HCT116 (cell line): ENCODE measurements at regions not wholly inside any gene's neighbourhood (a gene's known extent, or its start where the extent isn't known, plus 50 kb on each side); places are given as distances from the start of the nearest gene placed in this dataset.

Source experiments
- ATAC-seq: fragments of 200-7000 bp; cut with Tn5 transposase; 2 replicates; pipeline ENCODE4 v1.9.1; 2020; ENCODE audit warnings: mild to moderate bottlenecking, moderate library complexity
- BruUV-seq: library from RNA; stranded (reverse); fragments of 400-500 nt; replicated peaks from 2 replicates; lab custom pipeline; 2021; lab: Mats Ljungman, UMichigan
- CTCF ChIA-PET: fragments of 300-600 bp; sonication (Branson Sonifier 250); formaldehyde crosslinking; loops from one replicate; lab custom pipeline; 2021; ENCODE audit warnings: antibody characterized with exemption; lab: Charles Lee
- POLR2A ChIA-PET: fragments of 300-600, 350-600 bp; sonication (Branson Sonifier 250); formaldehyde crosslinking; loops from one replicate; lab custom pipeline; 2021; ENCODE audit warnings: antibody characterized with exemption; lab: Charles Lee
- RAD21 ChIA-PET, 2 experiments: fragments of 300-600 bp; sonication (Branson Sonifier 250); formaldehyde crosslinking; loops; one replicate each; lab custom pipeline; 2023; ENCODE audit warnings: low total read pairs in 2 of 2; ENCODE audit not compliant: uncharacterized antibody in 2 of 2, unreplicated experiment in 2 of 2, low non-redundant PET in 1 of 2; lab: Charles Lee
- DNase-seq: peaks from one replicate; pipeline ENCODE4 v3.0.0-alpha.2; 2010; ENCODE audit warnings: low read depth, low spot score
- H2AFZ ChIP-seq: fragments of 200-600 bp; shearing (Covaris generic), sonication (generic); 2 replicates; pipeline ENCODE4 v1.6.1; 2017; ENCODE audit warnings: low read depth, mixed run types, mixed read lengths, antibody characterized with exemption, low read length; ENCODE audit not compliant: poor library complexity, severe bottlenecking
- H3K27ac ChIP-seq: 2 replicates; pipeline ENCODE4 v1.5.1; 2012; ENCODE audit warnings: low read depth, low read length
- H3K27me3 ChIP-seq: fragments of 200-600 bp; sonication (generic); 2 replicates; pipeline ENCODE4 v1.6.1; 2016; ENCODE audit warnings: mixed run types, low read length, mixed read lengths; ENCODE audit not compliant: insufficient read depth
- H3K36me3 ChIP-seq, 2 experiments: fragments of 200-500 bp in 1 of 2; fragments of 200-600 bp in 1 of 2; sonication (Bioruptor generic) in 1 of 2; sonication (generic) in 1 of 2; 2 replicates each; pipeline versions ENCODE4 v1.5.1 to v1.6.1; 2014 to 2016; ENCODE audit warnings: low read length in 2 of 2, inconsistent platforms in 1 of 2, mixed read lengths in 1 of 2, mixed run types in 1 of 2; ENCODE audit not compliant: insufficient read depth in 2 of 2, control insufficient read depth in 1 of 2
- H3K4me1 ChIP-seq, 2 experiments: fragments of 200-600 bp in 1 of 2; sonication (generic) in 1 of 2; 2 replicates each; pipeline versions ENCODE4 v1.5.1 to v1.6.1; 2012 to 2017; ENCODE audit warnings: low read length in 2 of 2, inconsistent platforms in 1 of 2, mild to moderate bottlenecking in 1 of 2, mixed read lengths in 1 of 2, mixed run types in 1 of 2, moderate library complexity in 1 of 2; ENCODE audit not compliant: insufficient read depth in 2 of 2, control insufficient read depth in 1 of 2
- H3K4me2 ChIP-seq: fragments of 200-600 bp; sonication (generic); 2 replicates; pipeline ENCODE4 v1.6.1; 2017; ENCODE audit warnings: mixed run types, low read length, mixed read lengths
- H3K4me3 ChIP-seq, 2 experiments: fragments of 200-600 bp in 1 of 2; sonication (generic) in 1 of 2; replicated peaks in 1 of 2; 2 replicates each; pipeline ENCODE4 v1.5.1; 2011 to 2016; ENCODE audit warnings: low read length in 2 of 2, control low read depth in 1 of 2, low read depth in 1 of 2, mild to moderate bottlenecking in 1 of 2, mixed read lengths in 1 of 2, mixed run types in 1 of 2
- H3K79me2 ChIP-seq: fragments of 200-600 bp; sonication (generic); 2 replicates; pipeline ENCODE4 v1.6.1; 2017; ENCODE audit warnings: mild to moderate bottlenecking, mixed run types, low read length, moderate library complexity, mixed read lengths; ENCODE audit not compliant: insufficient read depth
- H3K9ac ChIP-seq: fragments of 200-600 bp; sonication (generic); 2 replicates; pipeline ENCODE4 v1.6.1; 2016; ENCODE audit warnings: low read length, mixed read lengths
- H3K9me2 ChIP-seq: fragments of 200-600 bp; sonication (generic), shearing (Covaris generic); 2 replicates; pipeline ENCODE4 v1.6.1; 2017; ENCODE audit warnings: mixed run types, mild to moderate bottlenecking, moderate library complexity; ENCODE audit not compliant: insufficient read depth
- H3K9me3 ChIP-seq, 2 experiments: fragments of 200-500 bp in 1 of 2; fragments of 200-600 bp in 1 of 2; sonication (Bioruptor generic) in 1 of 2; sonication (generic) in 1 of 2; 2 replicates each; pipeline ENCODE4 v1.6.1; 2014 to 2017; ENCODE audit warnings: low read length in 2 of 2, mixed read lengths in 2 of 2, inconsistent platforms in 1 of 2, low read depth in 1 of 2, mild to moderate bottlenecking in 1 of 2, mixed run types in 1 of 2, moderate library complexity in 1 of 2; ENCODE audit not compliant: control insufficient read depth in 1 of 2, insufficient read depth in 1 of 2
- H4K20me1 ChIP-seq: fragments of 200-600 bp; sonication (generic), shearing (Covaris generic); 2 replicates; pipeline ENCODE4 v1.6.1; 2017; ENCODE audit warnings: mixed run types, mild to moderate bottlenecking, moderate library complexity; ENCODE audit not compliant: insufficient read depth
- ATF3 ChIP-seq: IDR thresholded peaks from 2 replicates; pipeline ENCODE4 v1.6.1; 2012
- CBX3 ChIP-seq: IDR thresholded peaks from 2 replicates; pipeline ENCODE4 v1.6.1; 2012; ENCODE audit warnings: low read depth
- CEBPB ChIP-seq: IDR thresholded peaks from 2 replicates; pipeline ENCODE4 v1.6.1; 2012; ENCODE audit warnings: low read depth
- EGR1 ChIP-seq: IDR thresholded peaks from 2 replicates; pipeline ENCODE4 v1.6.1; 2012; ENCODE audit warnings: low read depth
- ELF1 ChIP-seq: IDR thresholded peaks from 2 replicates; pipeline ENCODE4 v1.6.1; 2012; ENCODE audit warnings: low read depth, borderline replicate concordance
- EZH2phosphoT487 ChIP-seq: fragments of 200-600 bp; IDR thresholded peaks from 2 replicates; pipeline ENCODE4 v1.6.1; 2018; ENCODE audit warnings: antibody characterized with exemption, borderline replicate concordance
- FOSL1 ChIP-seq: IDR thresholded peaks from 2 replicates; pipeline ENCODE4 v1.6.1; 2012; ENCODE audit warnings: low read depth
- JUND ChIP-seq: IDR thresholded peaks from 2 replicates; pipeline ENCODE4 v1.6.1; 2012
- POLR2AphosphoS5 ChIP-seq: IDR thresholded peaks from 2 replicates; pipeline ENCODE4 v1.6.1; 2011; ENCODE audit warnings: mild to moderate bottlenecking, low read depth, low read length, moderate library complexity
- SIN3A ChIP-seq: IDR thresholded peaks from 2 replicates; pipeline ENCODE4 v1.6.1; 2012; ENCODE audit warnings: low read depth
- SRF ChIP-seq: IDR thresholded peaks from 2 replicates; pipeline ENCODE4 v1.6.1; 2012; ENCODE audit warnings: low read depth
- ZFX ChIP-seq: fragments of 450-650 bp; IDR thresholded peaks from 2 replicates; pipeline ENCODE4 v1.6.1; 2017
- ZNF274 ChIP-seq: fragments of 200-500 bp; sonication (Bioruptor generic); IDR thresholded peaks from 2 replicates; pipeline ENCODE4 v1.6.1; 2014; ENCODE audit warnings: mild to moderate bottlenecking, low read depth, low read length, inconsistent platforms
- intact Hi-C: fragments of 100-400 bp; cut with micrococcal nuclease; formaldehyde crosslinking; loops from 2 replicates; pipeline ENCODE4 v1.10.0; 2022
- TF ChIP-seq, protein P1 (sequence below): IDR thresholded peaks from 2 replicates; pipeline ENCODE4 v1.6.1; 2012; ENCODE audit warnings: low read depth
- TF ChIP-seq, protein P2 (sequence below), 3 experiments: fragments of 200-600 bp in 1 of 3; sonication (generic) in 1 of 3; IDR thresholded peaks in 2 of 3; conservative IDR thresholded peaks in 1 of 3; 2 replicates each; pipeline ENCODE4 v1.5.1; 2012 to 2017; ENCODE audit warnings: low read depth in 2 of 3, low read length in 2 of 3, antibody characterized with exemption in 1 of 3, borderline replicate concordance in 1 of 3, control low read depth in 1 of 3, mild to moderate bottlenecking in 1 of 3, mixed read lengths in 1 of 3, mixed run types in 1 of 3, moderate library complexity in 1 of 3; ENCODE audit not compliant: insufficient read depth in 1 of 3

DNA sequence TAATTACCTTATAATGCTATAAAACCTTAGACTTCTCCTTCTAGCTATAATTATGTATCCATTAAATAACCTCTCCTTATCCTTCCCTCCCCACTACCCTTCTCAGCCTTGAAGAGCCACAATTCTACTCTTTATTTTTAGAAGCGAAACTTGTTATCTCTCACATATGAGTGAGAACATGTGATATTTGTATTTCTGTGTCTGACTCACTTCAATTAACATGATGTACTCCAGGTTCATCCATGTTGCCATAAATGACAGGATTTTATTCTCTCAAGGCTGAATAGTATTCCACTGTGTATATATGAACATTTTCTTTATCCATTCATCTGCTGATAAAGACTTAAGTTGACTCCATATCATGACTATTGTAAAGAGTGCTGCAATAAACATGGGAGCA is 485.6 kb downstream of the FLRT2 start:
- no peaks in the 10 kb centered on the region for H4K20me1 ChIP-seq
- H3K27ac ChIP-seq: no peak overlapping the region
- H3K9me2 ChIP-seq: no peaks in the 10 kb centered on the region
- H3K9ac ChIP-seq: no peak overlapping the region
- no peaks in the 10 kb centered on the region for H3K36me3 ChIP-seq
- H3K27me3 ChIP-seq: no peaks in the 10 kb centered on the region
- no peak overlapping the region for H2AFZ ChIP-seq
- no peak overlapping the region for H3K4me2 ChIP-seq
- no peaks in the 10 kb centered on the region for H3K4me1 ChIP-seq
- POLR2A ChIA-PET: no interaction called here
- intact Hi-C loops: no loop called here
- H3K4me3 ChIP-seq: no peak overlapping the region
- BruUV-seq: no TSS peak
- TF ChIP-seq CBX3 (no peak), CEBPB (no peak), FOSL1 (no peak), ZFX (no peak), JUND (no peak), ATF3 (no peak), SIN3A (no peak), ZNF274 (no peak), ELF1 (no peak), SRF (no peak), POLR2AphosphoS5 (no peak), EZH2phosphoT487 (no peak), EGR1 (no peak)
- TF ChIP-seq, protein P1, sequence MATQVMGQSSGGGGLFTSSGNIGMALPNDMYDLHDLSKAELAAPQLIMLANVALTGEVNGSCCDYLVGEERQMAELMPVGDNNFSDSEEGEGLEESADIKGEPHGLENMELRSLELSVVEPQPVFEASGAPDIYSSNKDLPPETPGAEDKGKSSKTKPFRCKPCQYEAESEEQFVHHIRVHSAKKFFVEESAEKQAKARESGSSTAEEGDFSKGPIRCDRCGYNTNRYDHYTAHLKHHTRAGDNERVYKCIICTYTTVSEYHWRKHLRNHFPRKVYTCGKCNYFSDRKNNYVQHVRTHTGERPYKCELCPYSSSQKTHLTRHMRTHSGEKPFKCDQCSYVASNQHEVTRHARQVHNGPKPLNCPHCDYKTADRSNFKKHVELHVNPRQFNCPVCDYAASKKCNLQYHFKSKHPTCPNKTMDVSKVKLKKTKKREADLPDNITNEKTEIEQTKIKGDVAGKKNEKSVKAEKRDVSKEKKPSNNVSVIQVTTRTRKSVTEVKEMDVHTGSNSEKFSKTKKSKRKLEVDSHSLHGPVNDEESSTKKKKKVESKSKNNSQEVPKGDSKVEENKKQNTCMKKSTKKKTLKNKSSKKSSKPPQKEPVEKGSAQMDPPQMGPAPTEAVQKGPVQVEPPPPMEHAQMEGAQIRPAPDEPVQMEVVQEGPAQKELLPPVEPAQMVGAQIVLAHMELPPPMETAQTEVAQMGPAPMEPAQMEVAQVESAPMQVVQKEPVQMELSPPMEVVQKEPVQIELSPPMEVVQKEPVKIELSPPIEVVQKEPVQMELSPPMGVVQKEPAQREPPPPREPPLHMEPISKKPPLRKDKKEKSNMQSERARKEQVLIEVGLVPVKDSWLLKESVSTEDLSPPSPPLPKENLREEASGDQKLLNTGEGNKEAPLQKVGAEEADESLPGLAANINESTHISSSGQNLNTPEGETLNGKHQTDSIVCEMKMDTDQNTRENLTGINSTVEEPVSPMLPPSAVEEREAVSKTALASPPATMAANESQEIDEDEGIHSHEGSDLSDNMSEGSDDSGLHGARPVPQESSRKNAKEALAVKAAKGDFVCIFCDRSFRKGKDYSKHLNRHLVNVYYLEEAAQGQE: no peak
- TF ChIP-seq, protein P2, sequence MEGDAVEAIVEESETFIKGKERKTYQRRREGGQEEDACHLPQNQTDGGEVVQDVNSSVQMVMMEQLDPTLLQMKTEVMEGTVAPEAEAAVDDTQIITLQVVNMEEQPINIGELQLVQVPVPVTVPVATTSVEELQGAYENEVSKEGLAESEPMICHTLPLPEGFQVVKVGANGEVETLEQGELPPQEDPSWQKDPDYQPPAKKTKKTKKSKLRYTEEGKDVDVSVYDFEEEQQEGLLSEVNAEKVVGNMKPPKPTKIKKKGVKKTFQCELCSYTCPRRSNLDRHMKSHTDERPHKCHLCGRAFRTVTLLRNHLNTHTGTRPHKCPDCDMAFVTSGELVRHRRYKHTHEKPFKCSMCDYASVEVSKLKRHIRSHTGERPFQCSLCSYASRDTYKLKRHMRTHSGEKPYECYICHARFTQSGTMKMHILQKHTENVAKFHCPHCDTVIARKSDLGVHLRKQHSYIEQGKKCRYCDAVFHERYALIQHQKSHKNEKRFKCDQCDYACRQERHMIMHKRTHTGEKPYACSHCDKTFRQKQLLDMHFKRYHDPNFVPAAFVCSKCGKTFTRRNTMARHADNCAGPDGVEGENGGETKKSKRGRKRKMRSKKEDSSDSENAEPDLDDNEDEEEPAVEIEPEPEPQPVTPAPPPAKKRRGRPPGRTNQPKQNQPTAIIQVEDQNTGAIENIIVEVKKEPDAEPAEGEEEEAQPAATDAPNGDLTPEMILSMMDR (IDR thresholded peaks at IDR 0.05 in 2 of 3, conservative IDR thresholded peaks at IDR 0.05 in 1 of 3; ENCODE audit: borderline replicate concordance in 1 of 3, insufficient read depth in 1 of 3, low read depth in 2 of 3, low read length in 2 of 3): no peak
- ATAC-seq (no peak), DNase-seq (no peak)
- H3K79me2 ChIP-seq: no peaks in the 10 kb centered on the region
- CTCF ChIA-PET: no interaction called here
- peaks cover 17 to 33% of the 10 kb centered on the region in 2 experiments; a peak in 3 of 4 replicates for H3K9me3 ChIP-seq
- RAD21 ChIA-PET: no interaction called here
